ENCODE measurements at regions not wholly inside any gene's neighbourhood (a gene's known extent, or its start where the extent isn't known, plus 50 kb on each side); places are given as distances from the start of the nearest gene placed in this dataset.

DNA sequence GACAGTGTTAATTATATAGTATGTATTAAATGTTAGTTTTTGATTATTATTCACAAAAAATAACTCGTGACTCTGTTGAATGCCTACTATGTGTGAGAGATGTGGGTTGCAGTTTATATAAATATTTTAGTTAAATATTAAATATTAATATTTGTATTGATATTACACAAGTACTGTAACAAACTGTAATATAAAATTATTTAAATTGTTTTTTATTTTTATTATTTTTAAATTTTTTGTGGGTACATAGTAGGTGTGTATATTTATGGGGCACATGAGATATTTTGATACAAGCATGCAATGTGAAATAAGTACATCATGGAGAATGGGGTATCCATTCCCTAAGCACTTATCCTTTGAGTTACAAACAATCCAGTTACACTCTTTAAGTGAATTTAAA is 196.1 kb upstream of the ZNF717 start:
- no peak for ATAC-seq (ENCODE audit: low FRiP score in 2 of 2)
- Histone ChIP-seq H3K4me1 (no peaks in the 10 kb centered on the region), H3K36me3 (no peaks in the 10 kb centered on the region), H3K27me3 (no peaks in the 10 kb centered on the region), H3K9me3 (no peaks in the 10 kb centered on the region), H3K4me3 (no peak overlapping the region), H3K27ac (no peak overlapping the region)
- 72 to 76% methylated on average over 1 of the region's 1 CpG for WGBS, 2 donors
- TF ChIP-seq EP300 (IDR thresholded peaks at IDR 0.05) = no peak
- TF ChIP-seq POLR2A (IDR thresholded peaks at IDR 0.05) = no peak
- no peak for TF ChIP-seq POLR2AphosphoS5 (IDR thresholded peaks at IDR 0.05)
- TF ChIP-seq, protein P1, sequence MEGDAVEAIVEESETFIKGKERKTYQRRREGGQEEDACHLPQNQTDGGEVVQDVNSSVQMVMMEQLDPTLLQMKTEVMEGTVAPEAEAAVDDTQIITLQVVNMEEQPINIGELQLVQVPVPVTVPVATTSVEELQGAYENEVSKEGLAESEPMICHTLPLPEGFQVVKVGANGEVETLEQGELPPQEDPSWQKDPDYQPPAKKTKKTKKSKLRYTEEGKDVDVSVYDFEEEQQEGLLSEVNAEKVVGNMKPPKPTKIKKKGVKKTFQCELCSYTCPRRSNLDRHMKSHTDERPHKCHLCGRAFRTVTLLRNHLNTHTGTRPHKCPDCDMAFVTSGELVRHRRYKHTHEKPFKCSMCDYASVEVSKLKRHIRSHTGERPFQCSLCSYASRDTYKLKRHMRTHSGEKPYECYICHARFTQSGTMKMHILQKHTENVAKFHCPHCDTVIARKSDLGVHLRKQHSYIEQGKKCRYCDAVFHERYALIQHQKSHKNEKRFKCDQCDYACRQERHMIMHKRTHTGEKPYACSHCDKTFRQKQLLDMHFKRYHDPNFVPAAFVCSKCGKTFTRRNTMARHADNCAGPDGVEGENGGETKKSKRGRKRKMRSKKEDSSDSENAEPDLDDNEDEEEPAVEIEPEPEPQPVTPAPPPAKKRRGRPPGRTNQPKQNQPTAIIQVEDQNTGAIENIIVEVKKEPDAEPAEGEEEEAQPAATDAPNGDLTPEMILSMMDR (IDR thresholded peaks at IDR 0.05) = no peak
- DNase-seq = no peak

DNA sequence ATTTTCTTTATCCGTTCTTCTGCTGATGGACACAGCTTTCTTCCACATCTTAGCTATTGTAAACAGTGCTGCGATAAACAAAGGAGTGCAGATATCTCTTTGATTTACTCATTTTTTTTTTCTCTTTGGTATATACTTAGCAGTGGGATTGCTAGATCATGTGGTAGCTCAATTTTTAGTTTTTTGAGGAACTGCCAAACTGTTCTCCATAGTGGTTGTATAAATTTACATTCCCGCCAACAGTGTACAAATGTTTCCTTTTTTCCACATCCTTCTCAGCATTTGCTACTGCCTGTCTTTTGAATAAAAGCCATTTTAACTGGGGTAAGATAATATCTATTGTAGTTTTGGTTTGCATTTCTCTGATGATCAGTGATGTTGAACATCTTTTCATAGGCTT is 196.8 kb upstream of the ZNF717 start:
- H3K4me3 ChIP-seq = no peak overlapping the region
- H3K27me3 ChIP-seq = no peaks in the 10 kb centered on the region
- no peak for TF ChIP-seq POLR2A (IDR thresholded peaks at IDR 0.05)
- 78 to 95% methylated on average over 3 of the region's 3 CpGs for WGBS, 2 donors
- H3K36me3 ChIP-seq = no peaks in the 10 kb centered on the region
- H3K9me3 ChIP-seq = no peaks in the 10 kb centered on the region
- H3K27ac ChIP-seq = no peak overlapping the region
- ATAC-seq (ENCODE audit: low FRiP score in 2 of 2) (no peak), DNase-seq (no peak)
- no peaks in the 10 kb centered on the region for H3K4me1 ChIP-seq

DNA sequence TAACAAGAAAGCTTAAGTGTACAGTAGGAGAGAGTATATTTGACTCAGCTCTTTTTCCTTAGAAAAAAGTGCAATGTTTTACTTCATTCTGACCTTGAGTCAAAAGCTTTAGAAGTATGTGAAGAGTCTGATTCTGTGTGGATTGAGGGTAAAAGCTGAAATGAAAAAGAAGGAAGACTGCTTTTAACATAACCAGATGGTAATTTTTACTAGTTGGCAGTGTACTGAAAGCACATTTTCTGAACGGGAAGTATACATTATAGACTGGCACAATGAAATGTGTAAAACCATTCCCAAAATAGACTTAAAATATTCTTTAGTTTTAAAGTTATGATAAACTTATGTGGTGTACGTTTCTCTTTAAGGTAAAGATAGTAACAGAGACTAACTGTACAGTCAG is 197.8 kb upstream of the ZNF717 start:
- no peaks in the 10 kb centered on the region for H3K4me1 ChIP-seq
- no peak for ATAC-seq (ENCODE audit: low FRiP score in 2 of 2)
- TF ChIP-seq EP300 (IDR thresholded peaks at IDR 0.05) (no peak), POLR2AphosphoS5 (IDR thresholded peaks at IDR 0.05) (no peak), POLR2A (IDR thresholded peaks at IDR 0.05) (no peak)
- TF ChIP-seq, protein P1 (IDR thresholded peaks at IDR 0.05) = no peak
- DNase-seq = no peak
- 48 to 51% methylated on average over 2 of the region's 2 CpGs for WGBS, 2 donors
- H3K36me3 ChIP-seq = no peaks in the 10 kb centered on the region
- no peak overlapping the region for H3K27ac ChIP-seq
- no peak overlapping the region for H3K4me3 ChIP-seq
- no peaks in the 10 kb centered on the region for H3K9me3 ChIP-seq
- no peaks in the 10 kb centered on the region for H3K27me3 ChIP-seq

DNA sequence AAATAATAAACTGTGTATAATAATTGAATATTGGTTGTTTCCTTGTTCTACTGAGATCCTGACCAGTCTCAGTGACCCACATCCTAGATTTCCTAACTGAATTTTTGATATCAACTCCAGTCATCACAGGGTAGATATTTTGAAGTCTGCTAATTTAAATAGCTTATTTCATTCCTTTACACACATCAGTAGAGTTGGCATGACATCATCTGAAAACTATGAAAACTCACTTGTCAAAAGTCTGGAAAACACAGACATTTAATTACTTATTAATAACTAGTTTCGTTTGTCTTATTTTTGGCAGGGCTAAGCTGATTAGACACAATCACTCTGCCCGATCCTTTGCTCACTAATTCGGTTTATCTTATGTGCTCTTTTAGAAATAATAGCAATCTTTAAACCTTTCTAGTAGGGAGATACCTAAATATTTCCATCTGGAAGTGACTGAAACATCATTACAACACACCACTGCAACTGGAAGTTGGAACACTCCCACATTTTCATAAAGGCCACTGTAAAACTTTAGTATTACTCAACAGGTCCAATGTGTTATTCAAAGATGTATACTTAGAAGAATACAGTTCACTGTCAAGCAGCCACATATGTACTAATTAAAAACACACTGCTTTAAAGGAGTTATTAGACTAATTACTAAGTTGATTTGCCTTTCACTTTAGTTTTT is 198.4 kb upstream of the ZNF717 start:
- no peak overlapping the region for H3K4me3 ChIP-seq
- no peaks in the 10 kb centered on the region for H3K36me3 ChIP-seq
- no peaks in the 10 kb centered on the region for H3K9me3 ChIP-seq
- no peaks in the 10 kb centered on the region for H3K27me3 ChIP-seq
- 56 to 63% methylated on average over 3 of the region's 3 CpGs for WGBS, 2 donors
- DNase-seq (no peak), ATAC-seq (ENCODE audit: low FRiP score in 2 of 2) (no peak)
- H3K27ac ChIP-seq = no peak overlapping the region
- no peaks in the 10 kb centered on the region for H3K4me1 ChIP-seq
- TF ChIP-seq, protein P1 (IDR thresholded peaks at IDR 0.05) = no peak
- no peak for TF ChIP-seq POLR2AphosphoS5 (IDR thresholded peaks at IDR 0.05)
- no peak for TF ChIP-seq EP300 (IDR thresholded peaks at IDR 0.05)
- no peak for TF ChIP-seq POLR2A (IDR thresholded peaks at IDR 0.05)

DNA sequence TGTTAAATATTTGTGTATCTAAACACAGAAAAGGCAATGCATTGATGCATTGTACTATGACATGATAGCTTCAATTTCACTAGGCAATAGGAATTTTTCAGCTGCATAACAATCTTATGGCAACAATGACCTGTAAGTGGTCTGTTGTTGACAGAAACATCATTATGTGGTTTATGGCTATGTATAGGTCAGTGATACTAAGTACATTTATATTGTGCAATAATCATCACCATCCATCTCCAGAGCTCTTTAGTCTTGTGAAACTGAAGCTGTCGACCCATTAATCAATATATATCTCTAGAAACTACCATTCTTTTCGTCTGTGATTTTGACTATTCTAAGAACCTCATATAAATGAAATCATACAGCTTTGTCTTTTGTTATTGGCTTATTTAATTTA is 200.1 kb upstream of the ZNF717 start:
- no peaks in the 10 kb centered on the region for H3K4me1 ChIP-seq
- no peaks in the 10 kb centered on the region for H3K9me3 ChIP-seq
- ATAC-seq (ENCODE audit: low FRiP score in 2 of 2) = no peak
- WGBS, 2 donors = 21 to 28% methylated on average over 2 of the region's 2 CpGs
- no peak for TF ChIP-seq POLR2AphosphoS5 (IDR thresholded peaks at IDR 0.05)
- TF ChIP-seq POLR2A (IDR thresholded peaks at IDR 0.05) = no peak
- TF ChIP-seq, protein P1 (IDR thresholded peaks at IDR 0.05) = no peak
- TF ChIP-seq EP300 (IDR thresholded peaks at IDR 0.05) = no peak
- no peak overlapping the region for H3K4me3 ChIP-seq
- no peak overlapping the region for H3K27ac ChIP-seq
- no peaks in the 10 kb centered on the region for H3K27me3 ChIP-seq
- no peaks in the 10 kb centered on the region for H3K36me3 ChIP-seq
- no peak for DNase-seq
